Erythroblast (primary cell): ENCODE measurements at regions not wholly inside any gene's neighbourhood (a gene's known extent, or its start where the extent isn't known, plus 50 kb on each side); places are given as distances from the start of the nearest gene placed in this dataset.

ENCODE experiments used
- GATA1 ChIP-seq: IDR thresholded peaks from 2 replicates; pipeline ENCODE4 v1.6.1; 2011; ENCODE audit warnings: low read depth, mild to moderate bottlenecking, control low read depth, low read length, moderate library complexity
- POLR2A ChIP-seq: IDR thresholded peaks from 2 replicates; pipeline ENCODE4 v1.6.1; 2011; ENCODE audit warnings: mild to moderate bottlenecking, low read length

DNA sequence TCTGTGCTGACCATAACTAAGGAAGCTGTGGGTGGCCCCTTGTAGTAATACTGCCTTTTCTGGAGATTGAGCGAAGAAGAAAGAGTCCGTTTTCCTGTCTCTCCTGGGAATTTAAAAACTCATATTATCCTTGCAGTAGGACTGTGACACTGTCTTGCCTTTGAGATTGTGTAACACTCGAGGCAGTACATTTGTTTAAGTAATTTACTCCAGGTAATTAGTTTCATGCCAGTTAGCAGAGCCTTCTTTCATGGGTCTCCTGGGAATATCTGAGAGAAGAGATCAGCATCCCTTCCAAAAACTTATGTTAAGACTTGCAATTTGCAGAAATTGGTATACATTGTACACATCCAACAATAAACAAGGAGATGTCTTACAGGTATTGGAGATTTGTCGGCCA is 405.6 kb downstream of the DMRT2 start:
- TF ChIP-seq POLR2A = no peak
- no peak for TF ChIP-seq GATA1
